CD4-positive, alpha-beta T cell treated with Interleukin-4 for 4 hours (primary cell): ENCODE measurements at regions not wholly inside any gene's neighbourhood (a gene's known extent, or its start where the extent isn't known, plus 50 kb on each side); places are given as distances from the start of the nearest gene placed in this dataset.
"Not testable (repeated sequence)": the region's sequence is repeated elsewhere in the genome, so short reads cannot be mapped to it uniquely, and the experiment has no call there.

ENCODE experiments used
- DNase-seq: peaks from one replicate; pipeline ENCODE4 v3.0.0-alpha.2; 2020

DNA sequence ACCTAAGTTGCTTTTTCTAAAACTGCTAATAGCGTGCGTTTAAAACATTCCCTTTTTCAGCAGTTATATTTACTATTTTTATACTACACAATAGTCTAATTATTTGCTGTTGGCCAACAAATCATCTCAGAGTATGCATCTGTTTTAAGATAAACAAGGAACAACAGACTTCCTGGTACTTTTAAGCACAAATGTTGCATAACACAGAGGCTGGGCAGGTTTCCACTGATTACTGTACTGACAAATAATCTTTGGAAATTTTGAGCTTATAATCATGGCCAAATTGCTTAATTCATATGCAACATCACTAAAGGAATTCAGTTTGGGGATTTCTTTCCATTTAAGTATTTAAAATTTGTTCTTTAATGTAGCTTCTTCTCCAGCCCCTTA is 737.4 kb upstream of the SALL3 start:
- DNase-seq: no peak

DNA sequence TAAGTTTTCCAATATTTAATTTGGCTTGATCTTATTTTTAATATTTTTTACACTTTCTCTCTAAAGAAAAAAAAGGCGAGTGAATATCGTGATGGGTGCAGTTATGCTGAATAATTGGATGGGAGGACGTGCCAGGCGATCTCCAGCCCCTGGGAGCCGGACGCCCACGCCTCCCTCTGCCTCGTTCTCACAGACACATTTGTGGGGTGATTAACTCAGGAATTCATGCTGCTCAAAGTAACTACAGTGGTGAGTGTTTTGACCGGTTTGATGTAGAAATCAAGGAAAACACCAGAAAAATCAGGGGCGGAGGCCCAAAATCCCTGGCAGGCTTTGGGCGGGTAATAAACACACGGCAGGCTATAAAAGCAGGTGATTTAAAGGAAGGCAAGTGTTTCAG is 736.8 kb upstream of the SALL3 start:
- DNase-seq: no peak

DNA sequence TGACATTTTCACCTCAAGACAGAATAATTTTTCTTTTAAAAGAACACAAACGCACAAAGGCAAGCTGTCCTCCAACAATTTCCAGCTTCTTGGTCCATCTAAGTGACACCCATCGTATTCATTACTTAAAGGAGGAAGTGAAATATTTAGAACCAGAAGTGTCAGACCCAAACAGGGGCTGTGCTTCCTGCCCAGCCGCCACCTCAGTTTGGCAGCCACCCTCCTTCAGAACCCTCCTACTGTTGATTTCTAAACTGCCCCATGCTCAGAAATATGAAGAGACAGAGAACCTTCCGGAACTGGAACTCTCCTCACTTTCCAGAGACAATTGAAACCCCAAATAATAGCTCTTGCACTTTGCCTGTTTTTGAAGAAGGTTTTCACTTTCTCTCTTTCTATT is 734.8 kb upstream of the SALL3 start:
- DNase-seq: no peak

DNA sequence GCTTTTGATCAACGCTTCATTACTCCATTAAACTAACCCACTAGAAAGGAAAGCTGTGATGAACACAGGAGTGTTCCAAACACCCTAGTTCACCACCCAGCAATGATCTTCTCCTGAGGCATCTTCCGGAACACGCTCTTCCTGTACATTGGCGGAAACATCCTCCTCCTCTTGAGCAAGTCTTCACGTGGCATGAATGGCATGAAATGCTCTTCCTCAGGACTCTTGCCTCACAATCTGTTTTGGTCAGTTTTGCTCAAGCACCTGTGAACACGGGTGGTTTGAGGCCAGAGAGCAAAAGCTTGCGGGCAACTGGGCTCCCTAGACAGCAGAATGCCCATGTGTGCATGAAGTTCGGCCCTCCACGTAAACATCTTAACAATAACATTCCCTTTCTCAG is 734.2 kb upstream of the SALL3 start:
- no peak for DNase-seq

DNA sequence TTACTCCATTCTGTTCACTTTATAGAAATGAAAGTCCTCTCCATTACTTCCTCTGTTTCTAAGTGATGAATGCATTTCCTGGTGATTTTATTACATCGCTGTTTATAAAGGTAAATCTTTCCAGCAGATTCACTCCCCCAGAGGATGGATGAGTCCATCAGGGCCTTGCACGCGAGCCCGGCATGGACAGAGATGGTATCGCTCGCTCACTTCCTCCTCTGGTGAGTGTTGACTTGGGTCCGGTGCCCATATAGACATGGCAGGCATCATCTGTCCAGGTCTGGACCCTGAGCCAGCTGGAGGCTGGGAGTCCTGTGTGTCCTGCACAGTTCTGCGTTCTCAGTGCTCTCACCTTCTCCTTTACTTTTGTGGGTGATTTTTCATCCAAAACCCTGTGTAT is 733.6 kb upstream of the SALL3 start:
- DNase-seq: no peak

DNA sequence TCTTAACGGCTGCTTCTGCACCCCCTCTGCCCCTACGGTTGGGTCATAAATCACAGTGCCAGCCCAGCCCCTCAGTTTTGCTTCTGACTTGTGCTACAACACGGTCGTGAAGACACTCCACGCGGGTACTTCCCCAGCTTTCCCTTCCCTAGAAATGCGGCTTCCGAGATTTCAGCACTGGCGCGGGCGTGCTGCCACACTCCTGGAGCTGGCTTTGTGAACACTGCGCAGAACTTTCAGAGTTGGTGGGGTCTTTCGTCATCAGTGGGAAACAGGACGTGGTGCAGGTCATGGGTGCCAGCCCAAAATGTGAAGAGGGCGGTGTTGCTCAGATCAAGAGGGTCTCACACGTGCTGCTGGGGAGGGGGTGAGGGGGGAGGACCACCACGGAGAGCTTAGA is 733.0 kb upstream of the SALL3 start:
- no peak for DNase-seq

DNA sequence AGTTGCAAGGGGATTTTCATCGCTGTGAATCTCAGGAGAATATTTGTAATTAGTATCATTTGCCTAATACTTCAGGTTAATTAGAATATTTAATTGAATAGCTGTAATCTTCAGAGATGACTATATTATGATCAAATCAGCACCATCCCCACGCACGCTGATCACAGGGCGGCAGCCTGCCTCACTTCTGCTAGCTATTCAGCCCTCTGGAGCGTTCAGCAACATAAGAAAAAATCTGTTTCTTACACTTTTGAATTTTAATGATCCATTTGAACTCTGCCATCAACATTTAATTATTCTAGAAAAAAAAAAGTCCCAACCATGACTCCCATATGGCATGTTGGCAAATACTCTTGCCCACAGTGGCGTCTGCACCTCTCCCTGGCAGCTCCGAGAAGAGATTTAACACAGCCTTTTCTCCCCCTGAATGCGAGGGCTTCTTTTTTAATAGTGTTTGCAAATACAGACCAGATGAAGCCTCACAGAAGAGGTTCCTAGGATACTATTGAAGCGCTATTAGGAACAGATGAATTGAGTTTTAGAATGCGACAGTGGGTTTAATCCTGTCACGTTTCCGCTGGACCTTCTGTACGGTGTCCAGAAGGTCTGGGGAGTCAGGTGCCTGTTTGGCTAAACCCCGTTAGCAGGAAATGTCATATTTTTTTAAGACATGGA is 731.9 kb upstream of the SALL3 start:
- no peak for DNase-seq

DNA sequence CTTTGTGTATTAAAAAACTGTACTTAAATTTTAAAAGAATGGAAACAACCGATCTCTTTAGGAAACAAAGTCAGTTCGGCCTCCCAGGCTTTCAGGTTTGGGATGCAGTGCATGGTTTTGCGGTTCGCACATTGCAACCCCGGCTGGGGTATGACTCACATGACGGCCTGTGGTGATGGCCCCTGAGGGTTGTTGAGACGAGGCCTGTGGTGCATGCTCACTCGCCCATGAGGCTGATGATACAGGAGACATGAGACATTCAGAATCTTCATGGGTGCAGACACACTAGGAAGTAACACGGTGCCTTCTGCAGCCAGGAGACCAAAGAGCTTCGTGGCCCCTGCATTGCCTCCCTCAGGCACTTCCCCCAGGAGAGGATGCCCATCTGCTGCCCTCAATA is 724.6 kb upstream of the SALL3 start:
- no peak for DNase-seq

DNA sequence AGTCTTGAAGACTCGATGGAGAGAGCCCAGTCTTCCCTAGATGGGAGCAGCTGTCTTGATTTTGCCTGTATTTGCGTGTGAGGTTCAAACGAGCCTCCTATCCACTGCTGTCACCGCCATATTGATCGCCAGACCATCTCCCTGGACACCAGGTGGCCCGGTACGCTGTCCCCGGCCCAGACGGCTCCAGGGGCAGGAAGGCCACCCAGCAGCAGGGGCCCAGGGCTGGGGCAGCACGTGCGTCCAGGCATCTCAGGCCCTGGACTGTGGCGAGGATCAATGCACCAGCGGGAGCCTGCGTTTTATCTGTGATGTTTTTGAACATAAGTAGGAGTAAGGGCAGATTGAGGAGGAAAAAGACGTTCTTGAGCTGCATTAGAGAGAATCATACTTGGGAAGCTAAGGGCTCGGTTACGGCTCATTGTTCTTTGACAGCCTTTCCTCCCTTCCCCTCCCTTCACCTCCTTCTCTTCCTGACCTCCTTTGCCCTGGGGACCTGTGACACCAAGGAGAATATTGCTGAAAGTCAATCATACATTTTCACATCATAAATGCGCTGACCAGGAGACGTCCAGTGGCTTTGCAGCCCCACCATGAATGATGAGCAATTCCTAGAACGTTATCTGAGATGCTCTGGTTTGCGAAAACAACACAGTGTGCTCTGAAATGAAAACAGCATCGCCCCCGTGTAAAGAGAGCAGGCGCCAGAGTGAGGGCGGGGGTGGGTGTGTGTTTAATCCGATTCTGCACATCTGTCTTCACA is 711.2 kb upstream of the SALL3 start:
- no peak for DNase-seq

DNA sequence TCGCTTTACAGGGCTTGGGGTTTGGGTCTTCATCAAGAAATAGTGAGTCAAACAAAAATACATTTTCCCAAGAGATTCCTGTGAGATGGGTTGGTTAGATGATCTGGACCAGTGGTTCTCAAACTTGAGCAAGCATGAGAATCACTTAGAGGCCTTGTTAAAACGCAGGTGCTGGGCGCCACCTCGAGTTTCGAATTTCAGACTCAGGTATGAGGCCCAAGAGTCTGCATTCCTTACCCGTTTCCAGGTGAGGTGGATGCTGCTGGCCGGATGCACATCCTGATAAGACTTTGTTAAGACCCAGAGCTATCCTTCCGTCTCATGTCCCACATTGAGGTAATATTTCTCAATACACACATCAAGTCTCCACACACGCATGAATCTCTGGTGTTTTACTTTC is 707.8 kb upstream of the SALL3 start:
- no peak for DNase-seq

DNA sequence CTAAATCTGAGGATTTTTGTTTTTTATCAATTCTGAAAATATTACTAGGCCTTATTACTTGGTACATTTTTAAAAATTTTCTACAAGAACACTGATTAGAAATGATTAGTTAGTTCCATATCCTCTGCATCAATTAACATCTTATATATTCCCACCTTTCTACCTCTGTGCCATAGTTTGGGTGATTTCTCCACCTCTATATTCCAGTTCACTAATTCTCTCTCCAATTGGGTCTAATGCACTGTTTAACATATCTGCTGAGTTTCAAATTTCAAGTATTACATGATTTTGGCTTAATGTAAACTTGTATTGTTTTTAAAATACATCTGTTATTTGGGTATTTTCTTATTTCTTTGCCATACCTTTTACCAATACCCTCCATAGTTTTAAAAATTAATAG is 705.7 kb upstream of the SALL3 start:
- no peak for DNase-seq

DNA sequence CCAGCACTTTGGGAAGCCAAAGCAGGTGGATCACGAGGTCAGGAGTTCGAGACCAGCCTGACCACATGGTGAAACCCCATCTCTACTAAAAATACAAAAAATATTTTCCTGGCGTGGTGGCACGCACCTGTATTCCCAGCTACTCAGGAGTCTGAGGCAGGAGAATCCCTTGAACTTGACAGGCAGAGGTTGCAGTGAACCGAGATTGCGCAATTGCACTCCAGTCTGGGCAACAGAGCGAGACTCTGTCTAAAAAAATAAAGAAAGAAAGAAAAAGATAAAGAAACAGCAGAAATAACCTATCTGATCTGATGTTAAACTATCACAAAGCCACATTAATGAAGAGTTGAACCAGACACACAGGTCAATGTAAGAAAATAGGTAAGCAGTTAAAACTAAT is 696.2 kb upstream of the SALL3 start:
- DNase-seq: not testable (repeated sequence)

DNA sequence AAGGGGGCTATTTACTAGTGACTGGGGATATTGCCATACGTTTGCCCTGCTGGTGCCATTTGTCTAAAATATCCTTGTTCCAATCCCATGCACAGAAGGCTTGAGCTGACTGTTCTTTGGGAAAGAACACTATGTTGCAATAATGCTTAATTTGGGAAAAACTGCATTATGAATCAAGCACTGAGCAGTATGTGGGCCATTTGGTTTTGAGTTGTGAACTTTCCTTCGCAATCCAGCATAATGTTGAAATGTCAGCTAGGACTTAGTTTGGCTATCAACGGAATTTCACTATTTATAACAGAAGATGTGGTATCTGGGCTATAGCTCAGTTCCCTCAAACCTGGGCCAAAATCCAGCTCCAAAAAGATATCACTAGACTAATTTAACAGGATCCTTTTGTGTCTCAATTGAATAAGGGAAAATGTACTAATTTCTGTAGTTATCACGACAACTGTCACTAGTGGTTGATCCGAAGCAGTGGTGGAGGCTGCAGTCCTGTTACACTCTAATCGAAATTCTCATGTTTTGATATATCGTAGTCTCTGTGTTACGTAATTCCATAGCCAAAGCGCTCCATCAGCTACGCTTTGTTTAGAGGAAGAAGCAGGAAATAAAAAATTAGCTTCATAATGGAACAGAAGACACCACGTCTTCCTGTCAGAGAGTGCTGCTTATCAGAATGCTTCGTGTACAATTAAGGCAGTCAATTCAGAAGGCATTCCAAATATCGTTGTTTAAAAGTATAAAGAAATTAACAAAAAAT is 686.8 kb upstream of the SALL3 start:
- no peak for DNase-seq

DNA sequence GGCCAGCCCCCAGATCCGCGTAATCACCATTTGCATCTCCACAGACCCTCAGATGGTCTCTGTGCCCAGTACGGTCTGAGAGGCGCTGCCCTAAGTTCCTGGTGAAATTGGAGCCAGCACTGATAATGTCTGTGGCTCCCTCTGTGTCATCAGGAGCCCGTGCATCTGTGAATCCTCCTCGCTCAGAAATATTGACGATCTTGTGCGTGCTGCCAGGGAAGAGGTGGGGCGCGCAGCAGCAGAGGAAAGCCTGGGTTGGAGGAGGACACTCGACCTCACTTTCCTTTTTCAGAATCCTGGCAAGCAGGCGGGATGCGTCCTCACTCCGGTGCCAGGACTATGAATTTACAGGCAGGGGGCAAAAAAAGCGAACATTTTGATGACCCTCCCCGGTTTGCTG is 686.1 kb upstream of the SALL3 start:
- DNase-seq: no peak

DNA sequence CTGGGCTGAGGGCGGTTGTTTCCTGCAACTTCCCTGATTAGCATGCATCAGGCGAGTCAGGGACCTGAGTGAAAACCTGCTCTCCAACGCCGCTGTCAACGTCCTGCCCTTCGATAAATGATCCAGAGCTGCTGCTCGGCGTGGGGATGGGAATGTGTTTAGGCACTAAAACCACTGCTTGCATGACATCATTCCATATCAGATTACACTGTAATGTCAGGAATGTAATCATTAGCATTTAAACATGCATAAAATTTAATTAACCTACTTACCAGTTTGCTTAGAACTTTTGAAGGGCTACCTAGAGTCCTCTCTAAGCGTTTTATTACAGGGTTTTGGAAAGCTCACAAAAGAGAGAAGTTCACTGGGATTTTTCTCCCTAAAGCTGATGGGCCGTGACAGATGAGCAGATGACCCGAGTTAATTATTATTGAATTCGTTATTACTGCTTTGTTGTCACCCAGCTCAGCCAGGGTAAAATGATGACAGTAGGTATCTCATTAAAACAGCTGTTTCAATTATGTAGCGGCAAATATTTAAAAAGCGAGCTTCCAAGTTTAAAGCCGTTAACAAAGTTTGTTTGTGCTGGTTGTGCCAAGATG is 685.6 kb upstream of the SALL3 start:
- DNase-seq: no peak

DNA sequence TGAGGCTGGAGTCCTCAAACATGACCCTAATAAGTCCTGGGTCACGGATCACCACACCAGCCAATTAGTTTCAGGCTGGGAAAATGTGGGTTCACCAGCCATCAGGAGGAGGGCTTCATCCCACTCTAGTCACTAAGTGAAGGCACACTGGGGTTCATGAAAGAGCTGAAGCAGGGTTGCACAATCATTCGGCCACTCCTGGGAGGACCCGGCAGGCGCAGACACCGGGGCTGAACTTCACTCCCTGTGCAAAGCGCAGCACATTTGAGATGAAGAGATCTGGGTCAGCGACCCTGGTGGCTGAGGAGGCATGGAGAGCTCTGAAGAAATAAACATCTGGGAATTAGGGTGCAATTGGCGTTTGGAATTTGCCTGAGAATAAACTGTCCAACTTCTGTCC is 684.4 kb upstream of the SALL3 start:
- no peak for DNase-seq

DNA sequence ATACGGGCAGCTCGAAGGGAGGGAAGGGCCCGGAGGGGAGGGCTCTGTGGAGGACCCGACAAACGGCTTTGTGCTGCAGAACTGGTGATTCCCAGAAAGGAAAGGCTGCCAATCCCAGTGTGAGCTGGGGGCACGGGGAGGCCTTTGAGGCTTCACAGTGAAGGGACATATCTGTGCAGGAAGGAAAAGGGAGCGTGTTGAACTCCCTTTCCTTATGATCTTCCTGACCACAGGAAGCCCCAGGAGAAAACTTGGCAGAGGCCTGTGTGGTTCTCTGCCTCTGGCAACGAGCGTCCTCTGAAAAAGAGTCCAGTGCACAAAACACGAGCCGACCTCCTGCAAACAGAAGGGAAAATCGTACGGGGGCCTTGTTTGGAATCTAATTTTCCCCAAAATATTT is 683.5 kb upstream of the SALL3 start:
- no peak for DNase-seq

DNA sequence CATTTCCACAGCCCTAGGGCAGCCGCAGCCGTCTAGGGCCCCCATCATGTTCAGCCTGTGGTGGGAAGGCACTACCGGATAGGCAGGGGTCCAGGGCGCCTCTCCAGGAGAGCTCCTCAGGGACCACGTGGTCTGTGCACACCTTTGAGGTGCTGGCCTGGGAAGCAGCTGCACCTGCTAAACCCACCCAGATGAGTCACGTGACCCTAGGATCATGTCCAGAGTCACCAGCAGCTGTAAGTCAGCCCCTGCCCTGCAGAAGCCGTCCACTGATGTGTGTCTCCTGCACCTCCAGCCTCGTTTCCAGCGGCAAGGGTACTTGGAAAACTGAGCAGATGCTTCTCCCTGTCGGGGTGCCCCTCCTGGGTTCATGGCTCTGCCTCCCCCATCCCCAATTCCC is 682.6 kb upstream of the SALL3 start:
- DNase-seq: no peak

DNA sequence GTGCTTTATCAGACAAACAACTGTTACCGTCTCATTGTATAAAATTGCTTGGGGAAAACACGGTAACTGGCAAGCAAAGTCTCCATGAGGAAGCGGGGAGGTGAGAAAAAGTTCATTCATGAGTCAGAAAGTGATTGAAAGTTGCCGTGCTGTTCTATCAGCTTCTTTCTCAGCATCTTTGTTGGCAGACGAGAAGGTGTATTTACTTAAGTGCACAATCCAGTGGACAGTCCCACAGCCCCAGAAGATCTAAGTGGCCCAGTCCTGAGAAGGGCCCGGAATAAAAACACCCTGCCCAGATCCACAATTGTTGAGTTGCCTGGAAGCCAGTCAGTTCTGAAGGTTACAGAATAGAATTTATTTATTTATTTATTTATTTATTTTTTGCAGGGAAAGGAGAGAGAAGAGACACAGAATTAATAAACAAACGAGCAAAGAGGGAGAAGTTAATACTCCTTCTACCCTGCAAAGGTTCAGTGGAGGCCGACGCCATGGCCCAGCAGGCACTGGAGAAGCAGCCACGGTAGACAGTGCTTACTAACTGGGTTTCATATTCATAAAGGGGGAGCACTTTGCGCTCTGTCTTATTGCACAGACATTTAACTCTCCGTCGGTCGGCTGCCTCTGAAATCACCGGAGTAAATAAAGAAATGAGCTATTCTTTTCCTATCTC is 676.0 kb upstream of the SALL3 start:
- DNase-seq: no peak

DNA sequence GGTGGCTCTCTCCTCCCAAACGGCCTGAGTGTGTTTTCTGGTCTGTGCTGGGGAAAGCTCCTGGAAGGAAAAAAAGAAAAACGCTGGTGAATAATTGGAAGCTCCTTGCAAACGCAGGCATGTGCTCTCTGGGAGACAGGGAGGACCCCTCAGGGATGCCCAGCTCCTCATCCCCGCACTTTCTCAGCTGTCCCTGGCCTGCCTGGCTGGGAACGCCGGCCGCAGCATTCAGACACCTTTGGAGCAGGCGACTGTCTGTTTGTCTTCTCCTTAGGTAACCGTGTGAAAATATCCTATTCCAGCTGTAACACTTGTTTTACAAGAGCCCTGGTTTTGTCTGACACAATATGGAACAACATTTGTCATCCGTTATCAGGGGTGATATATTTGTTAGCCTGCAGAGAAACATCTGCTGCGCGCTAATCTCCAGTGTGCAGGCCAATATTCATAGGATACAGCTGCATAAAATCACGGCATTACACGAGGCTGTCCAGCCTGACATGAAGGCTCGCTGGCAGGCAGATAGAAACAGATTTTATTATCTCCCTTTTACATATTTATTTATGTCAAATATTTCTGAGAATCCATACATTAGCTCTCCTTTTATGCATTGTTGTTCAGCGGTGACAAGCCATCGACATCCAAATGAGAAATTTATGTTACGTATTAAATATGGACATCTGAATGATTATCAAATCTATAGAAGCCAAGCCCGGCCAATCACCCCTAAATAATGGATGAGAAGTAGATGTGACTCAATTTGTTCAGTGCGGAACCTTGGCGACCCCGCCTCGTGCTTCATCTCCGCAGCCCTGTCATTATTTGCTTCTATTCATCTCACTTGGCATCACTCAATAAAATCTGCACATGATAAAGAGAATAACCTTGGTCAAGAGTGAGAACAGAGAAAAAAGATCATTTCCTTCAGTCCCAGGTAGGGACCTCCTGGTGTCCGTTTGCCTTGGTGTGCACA is 675.1 kb upstream of the SALL3 start:
- DNase-seq: no peak

DNA sequence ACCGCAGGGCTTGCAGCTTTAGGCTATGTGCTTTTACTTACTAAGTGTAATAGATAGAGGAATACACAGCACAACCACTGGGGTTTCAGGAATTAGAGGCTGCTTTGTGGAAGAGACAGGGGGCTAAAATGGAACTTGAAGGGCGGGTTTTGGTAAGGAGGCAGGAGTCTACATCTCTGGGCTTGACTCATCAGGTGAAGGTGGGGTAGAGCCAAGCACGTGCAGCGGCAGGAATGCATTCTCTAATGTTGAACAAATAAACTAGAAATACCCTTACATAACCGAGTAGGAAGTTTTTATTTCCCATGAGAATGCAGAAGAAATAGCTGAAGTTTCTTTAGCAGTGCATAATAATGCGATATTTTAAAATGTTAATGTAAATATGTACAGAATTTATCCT is 673.8 kb upstream of the SALL3 start:
- no peak for DNase-seq

DNA sequence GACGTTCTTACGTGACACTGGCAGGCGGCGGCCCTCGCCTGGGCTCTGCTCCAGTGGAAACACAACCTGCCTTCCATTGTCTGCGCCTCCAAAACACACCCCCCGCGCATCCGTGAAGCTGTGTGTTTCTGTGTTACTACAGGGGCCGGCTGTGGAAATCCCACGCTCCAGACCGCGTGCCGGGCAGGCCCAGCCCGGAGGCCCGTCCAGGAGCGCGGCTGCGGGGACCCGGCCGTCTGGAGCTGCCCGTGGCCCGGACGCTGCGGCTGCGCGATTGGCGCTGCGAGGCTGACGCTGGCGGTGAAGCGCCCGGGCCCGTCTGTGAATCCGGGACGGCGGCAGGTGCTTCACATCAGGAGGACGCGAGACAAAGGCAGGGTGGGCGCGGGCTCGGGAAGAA is 670.3 kb upstream of the SALL3 start:
- no peak for DNase-seq
